ENCODE measurements at regions not wholly inside any gene's neighbourhood (a gene's known extent, or its start where the extent isn't known, plus 50 kb on each side); places are given as distances from the start of the nearest gene placed in this dataset.
A peak's percentile ranks its signal among the peaks of the same experiment; 100 is the strongest.

GRCh38 chr6:103122766-103123601 lies 1729.5 kb downstream of the GRIK2 start:
- TF ChIP-seq CTCF (IDR thresholded peaks at IDR 0.05), result peak; percentile 88
- no peak for TF ChIP-seq ZFX (IDR thresholded peaks at IDR 0.05; ENCODE audit: borderline replicate concordance)

All from 22Rv1 (cell line).